ENCODE measurements at regions not wholly inside any gene's neighbourhood (a gene's known extent, or its start where the extent isn't known, plus 50 kb on each side); places are given as distances from the start of the nearest gene placed in this dataset.
"Not testable (repeated sequence)": the region's sequence is repeated elsewhere in the genome, so short reads cannot be mapped to it uniquely, and the experiment has no call there.

DNA sequence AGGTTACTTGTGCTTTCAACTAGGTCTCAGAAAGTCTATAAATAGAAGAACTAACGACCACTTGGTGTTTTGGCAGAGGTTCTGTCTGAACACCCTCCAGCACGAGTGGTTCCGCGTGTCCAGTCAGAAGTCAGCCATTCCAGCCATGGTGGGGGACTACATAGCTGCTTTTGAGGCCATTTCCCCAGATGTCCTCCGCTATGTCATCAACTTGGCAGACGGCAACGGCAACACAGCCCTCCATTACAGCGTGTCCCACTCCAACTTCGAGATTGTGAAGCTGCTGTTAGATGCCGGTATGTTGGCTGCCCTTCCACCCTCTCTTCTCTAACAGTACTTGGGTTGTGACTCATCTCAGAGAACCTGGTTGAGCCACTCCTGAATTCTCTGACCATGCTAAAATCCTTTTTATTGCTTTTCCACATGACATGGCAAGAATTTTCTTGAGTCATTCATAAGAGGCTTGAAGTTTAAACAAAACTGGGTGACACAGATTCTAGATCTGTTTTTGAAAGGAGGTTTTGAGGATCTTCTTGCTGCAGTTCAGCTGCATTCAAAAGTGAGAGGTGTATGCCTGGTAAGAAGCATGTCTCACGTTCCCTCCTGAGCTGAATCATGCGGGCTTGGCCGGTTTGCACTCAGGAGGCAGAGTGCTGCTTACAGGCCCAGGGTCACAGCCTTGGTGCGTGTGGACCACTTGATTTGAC is 103.1 kb upstream of the DMRT1 start:
- no peak for DNase-seq (ENCODE audit: low read depth in 4 of 4, low spot score in 3 of 4)

DNA sequence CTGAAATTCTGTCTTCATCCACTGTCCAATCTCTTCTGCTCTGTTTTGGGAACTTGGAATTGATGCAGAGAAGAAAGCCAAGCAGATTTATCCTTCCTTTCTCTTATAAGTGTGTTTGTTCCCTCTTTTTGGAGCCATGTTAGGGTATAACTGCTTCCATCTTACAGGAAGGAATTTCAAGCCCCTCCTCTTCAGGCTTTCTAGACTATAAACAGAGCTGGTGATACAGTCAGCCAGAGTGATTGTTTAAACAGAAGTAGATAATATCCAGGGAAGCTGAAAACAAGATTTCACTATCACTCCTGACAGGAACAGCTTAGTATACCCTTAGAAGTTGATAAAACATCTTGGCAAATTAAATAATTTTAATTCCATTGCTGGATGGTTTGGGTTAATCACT is 102.1 kb upstream of the DMRT1 start:
- DNase-seq (ENCODE audit: low read depth in 4 of 4, low spot score in 3 of 4), result no peak

DNA sequence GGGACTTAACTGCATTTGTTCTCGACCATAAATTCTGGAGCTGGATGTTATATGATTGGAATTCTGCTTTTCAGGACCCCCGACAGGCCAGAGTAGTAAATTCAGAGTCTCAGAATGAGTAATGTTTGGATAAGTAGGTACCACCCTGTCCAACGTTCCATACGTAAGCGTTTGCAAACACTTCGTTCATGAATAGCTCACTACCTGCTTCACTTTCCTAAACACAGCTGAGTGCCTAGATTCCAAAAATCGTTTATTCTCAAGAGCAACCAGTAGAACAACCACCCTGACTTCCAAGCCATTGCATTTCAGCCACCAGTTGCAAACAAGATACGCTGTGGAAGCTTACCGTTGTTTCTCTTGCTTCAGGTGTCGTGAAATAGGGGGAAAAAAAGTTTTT is 101.3 kb upstream of the DMRT1 start:
- no peak for DNase-seq (ENCODE audit: low read depth in 4 of 4, low spot score in 3 of 4)

DNA sequence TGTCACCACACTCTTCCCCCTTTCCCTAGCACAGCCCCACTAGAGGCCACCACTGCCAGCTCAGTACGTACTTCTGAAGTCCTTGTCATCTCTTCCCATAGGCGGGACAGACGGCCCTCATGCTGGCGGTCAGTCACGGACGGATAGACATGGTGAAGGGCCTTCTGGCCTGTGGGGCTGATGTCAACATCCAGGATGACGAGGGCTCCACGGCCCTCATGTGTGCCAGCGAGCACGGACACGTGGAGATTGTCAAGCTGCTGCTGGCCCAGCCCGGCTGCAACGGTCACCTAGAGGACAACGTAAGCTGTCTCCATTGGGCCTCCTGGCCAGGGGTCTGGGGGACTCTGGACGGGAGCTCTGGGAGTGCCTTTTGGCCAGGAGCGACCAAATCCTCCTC is 99.4 kb upstream of the DMRT1 start:
- no peak for DNase-seq (ENCODE audit: low read depth in 4 of 4, low spot score in 3 of 4)

DNA sequence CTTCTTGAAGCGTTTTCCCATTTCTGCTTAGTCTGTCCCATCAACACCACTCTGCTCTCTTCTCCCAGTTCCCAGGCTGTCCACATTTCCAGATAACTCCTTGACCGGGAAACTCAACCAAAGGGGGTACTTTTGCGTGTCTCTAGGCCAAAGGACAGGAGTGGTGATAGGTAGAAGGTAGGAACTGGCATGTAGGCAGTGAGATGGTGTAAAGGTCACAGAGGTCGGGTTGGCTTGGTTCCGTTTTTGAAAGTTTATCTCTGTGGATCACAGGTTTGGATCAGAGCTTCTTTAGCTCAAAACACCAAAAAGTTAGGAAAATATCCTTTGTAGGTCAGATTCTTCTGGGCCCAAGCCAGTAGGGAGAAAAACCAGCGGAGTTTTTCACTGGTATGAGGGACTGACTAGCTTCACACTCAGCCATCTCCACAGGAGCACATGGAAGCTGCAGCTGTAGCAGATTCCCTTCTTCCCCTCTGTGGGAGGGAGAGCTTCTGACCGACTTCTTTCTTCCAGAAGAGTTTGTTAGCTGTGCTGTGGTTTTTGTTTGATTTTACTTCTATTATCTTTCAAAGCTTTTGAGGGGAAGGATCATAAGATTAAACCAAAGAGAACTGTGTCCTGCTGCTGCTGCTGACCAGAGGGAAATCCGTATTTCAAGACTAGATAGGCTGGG is 98.4 kb upstream of the DMRT1 start:
- no peak for DNase-seq (ENCODE audit: low read depth in 4 of 4, low spot score in 3 of 4)

DNA sequence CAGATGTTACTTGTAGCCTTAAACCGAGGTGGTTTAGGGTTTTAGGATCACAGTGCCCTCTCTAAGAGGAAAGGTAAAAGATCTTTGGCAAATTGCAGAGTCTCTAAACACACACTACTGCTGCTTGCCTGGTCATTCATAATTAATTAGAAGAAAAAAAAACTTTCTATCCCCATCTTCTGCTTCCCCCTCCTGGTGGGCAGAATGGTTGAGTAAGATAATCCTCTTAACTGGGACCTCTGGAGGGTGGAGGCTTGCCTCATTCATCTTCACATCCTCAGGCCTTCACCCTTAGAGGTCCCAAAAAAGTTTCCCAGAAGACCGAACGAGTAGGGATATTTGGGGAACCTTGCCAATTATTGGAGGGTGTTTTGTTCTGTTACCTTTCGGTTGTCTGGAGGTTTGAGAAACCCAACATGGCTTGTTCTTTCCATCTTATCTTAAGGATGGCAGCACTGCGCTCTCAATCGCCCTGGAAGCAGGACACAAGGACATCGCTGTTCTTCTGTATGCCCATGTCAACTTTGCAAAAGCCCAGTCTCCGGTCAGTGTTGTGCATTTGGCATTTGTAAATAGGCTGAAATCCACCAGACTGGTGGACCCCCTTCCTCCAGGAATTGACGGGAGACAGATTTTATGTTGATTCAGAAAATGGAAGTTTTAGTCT is 97.3 kb upstream of the DMRT1 start:
- DNase-seq (ENCODE audit: low read depth in 4 of 4, low spot score in 3 of 4), result no peak

DNA sequence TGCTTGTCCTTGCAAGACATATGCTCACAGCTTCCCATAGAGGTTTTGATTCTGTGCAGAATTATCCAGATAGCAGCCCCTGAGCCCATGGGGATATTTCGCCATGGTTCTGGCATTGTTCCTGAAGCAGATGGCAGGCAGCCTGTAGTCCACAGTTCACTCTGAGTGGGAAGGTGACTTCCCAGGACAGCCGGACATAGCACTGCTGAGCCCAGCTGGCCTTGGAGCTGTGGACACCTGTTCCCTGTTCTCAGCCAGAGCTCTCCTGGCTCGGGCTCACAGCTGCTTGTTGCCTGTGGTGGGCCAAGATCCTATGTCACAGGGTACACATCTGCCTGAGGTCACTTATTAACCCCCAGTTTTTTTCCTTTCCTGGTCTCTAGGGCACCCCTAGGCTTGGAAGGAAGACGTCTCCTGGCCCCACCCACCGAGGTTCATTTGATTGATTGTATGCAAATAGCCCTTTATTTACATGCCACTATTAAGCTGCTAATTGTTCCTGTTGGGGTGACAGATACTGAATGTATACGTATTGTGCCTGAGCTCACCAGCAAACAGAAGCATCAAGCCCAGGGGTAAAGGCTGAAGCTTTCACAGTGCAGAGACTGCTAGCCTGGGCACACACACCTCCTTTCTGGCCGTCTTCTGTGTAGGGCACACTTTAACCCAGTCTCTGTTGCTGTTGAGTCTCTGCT is 96.6 kb upstream of the DMRT1 start:
- DNase-seq (ENCODE audit: low read depth in 4 of 4, low spot score in 3 of 4), result no peak

DNA sequence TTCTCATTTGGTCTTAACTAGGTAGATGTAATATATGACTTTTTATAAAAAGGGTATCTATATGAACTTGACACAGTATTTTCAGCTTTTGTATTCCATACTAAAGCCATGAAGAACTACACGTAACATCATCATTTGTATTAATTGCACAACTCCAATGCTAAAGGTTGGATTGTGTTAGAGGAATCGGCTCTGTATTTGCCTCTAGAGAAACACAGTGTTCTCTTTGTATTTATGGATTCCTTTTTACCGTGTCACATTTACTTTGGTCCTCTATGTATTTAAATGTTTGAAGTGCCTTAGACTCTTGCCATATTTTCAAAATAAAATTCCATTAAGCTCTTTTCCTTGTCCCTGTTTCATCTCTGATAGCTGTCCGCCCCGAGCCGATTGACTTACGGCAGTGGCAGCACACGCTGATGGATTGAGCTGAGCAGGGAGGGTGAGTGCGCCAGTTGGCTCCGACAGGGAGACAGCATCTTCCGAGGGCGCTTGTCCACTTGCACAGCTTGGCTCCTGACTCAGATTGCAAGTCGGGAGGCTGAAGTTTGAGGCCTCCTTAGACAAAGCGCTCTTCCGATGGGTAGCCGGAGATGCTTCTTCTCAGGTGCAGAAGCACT is 95.6 kb upstream of the DMRT1 start:
- no peak for DNase-seq (ENCODE audit: low read depth in 4 of 4, low spot score in 3 of 4)

DNA sequence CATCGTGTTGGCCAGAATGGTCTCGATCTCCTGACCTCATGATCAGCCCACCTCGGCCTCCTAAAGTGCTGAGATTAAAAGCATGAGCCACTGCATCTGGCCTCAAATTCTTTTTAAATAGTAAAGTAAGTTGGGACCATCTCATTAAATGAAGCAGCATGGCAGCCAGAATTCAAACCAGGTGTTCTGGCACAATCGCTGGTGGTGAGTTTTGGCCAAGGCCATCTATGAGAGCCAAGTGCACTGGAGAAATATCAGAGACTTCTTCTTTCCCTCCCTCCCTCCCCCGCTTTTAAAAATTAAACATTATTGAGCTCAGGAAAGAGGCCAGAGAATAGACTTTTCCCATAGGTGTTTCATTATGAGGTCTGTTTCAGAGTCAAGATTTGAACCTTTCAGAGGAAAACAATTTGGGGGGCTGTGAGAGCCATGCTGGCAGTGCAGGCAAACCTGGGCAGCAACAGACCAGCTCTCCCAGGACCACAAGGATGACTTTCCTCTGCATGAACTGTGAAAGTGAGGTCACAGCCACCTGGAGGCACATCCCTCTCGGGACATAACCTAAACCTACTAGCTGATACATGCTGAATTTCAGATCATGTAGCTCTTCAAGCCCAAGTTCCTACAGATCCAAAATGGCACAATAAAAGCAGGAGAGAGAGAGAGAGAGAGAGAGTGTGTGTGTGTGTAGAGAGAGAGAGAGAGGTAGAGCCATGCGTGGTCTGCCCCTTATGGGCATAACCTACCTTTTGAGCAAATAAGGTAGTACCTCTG is 94.6 kb upstream of the DMRT1 start:
- no peak for DNase-seq (ENCODE audit: low read depth in 4 of 4, low spot score in 3 of 4)

DNA sequence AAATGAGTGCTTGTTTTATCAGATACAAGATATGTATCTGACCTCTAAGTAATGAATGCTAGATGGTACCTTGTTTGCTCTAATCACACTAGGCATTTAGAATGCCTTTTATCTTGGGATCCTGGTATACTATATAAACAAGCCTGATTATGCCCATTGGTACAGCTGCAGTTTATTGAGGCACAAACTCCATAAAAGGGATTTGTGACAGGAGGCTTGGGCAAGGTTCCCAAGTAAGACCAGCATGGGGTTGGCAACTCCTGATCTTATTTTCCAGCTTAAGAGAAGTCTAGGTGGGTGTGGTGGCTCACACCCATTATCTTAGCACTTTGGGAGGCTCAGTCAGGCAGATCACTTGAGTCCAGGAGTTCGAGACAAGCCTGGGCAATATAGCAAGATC is 93.9 kb upstream of the DMRT1 start:
- DNase-seq (ENCODE audit: low read depth in 4 of 4, low spot score in 3 of 4), result no peak

DNA sequence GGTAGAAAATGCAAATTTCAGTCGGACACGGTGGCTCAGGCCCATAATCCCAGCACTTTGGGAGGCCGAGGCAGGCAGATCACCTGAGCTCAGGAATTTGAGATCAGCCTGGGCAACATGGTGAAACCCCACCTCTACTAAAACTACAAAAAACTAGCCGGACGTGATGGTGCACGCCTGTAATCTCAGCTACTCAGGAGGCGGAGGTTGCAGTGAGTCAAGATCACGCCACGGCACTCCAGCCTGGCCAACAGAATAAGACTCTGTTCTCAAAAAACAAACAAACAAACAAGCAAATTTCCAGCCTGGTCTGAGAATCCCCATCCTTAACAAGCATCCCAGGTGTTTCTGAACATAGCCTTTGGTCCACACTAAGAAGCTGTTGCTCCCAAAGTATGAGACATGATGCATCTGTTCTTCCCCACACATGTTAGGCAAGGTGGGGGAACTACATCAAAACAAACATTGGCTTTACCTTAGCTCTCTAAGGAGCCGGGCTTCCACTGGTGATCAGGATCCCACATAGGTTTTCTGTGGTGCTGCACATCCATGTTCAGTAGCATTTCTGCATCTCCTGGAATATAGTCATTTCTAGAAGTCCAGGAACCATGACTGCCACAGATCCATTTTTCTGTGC is 92.5 kb upstream of the DMRT1 start:
- no peak for DNase-seq (ENCODE audit: low read depth in 4 of 4, low spot score in 3 of 4)

DNA sequence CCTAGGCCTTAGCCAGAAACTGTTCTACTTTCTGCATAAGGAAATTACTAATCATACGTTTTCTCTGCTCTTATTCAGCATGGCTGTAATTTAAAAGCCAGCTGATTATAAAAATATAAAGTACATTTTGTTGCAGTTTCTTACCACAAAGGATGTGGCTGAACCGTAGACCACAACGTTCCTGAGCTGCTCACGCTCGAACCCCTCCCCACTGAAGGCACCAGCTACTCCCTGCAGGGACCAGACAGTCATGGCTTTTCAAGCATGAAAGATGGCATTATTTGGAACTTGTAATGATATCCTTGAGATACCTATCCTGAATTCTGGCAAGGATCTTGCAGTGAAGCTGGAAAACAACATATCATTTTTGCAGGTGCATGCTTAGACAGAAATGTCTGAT is 91.8 kb upstream of the DMRT1 start:
- no peak for DNase-seq (ENCODE audit: low read depth in 4 of 4, low spot score in 3 of 4)

DNA sequence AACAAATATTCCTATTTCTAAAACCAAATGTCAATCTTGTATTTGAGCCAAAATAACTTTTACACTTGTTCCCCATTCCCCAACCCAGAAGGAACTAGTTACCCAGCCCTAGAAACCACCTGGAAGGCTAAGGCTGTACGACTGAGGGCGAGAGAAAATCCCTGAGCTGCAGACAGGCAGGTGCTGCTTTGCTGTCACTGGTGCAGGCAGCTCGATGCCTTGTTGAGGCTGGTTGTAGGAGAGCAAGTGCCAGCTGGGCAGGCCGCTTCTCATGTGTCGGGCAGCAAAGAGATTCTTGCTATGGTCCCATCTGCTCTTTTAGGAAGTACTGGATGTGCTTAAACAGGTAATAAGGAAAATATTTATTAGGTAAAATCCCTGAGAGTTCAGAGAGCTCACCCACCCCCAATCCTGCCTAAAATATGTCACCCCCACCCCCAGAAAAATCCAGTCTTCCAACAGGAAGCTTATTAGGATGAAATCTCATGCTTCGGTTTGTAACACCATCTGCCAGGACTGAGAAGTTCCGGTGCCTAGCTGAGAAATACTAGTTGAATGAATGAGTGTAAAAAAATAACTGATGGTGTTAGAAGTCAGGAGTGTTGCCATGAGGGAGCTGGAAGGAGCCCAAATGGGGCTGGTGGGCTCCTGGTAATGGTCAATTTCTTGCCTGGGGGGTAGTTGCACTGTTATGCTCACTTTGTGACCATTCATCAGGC is 91.1 kb upstream of the DMRT1 start:
- DNase-seq (ENCODE audit: low read depth in 4 of 4, low spot score in 3 of 4), result no peak

DNA sequence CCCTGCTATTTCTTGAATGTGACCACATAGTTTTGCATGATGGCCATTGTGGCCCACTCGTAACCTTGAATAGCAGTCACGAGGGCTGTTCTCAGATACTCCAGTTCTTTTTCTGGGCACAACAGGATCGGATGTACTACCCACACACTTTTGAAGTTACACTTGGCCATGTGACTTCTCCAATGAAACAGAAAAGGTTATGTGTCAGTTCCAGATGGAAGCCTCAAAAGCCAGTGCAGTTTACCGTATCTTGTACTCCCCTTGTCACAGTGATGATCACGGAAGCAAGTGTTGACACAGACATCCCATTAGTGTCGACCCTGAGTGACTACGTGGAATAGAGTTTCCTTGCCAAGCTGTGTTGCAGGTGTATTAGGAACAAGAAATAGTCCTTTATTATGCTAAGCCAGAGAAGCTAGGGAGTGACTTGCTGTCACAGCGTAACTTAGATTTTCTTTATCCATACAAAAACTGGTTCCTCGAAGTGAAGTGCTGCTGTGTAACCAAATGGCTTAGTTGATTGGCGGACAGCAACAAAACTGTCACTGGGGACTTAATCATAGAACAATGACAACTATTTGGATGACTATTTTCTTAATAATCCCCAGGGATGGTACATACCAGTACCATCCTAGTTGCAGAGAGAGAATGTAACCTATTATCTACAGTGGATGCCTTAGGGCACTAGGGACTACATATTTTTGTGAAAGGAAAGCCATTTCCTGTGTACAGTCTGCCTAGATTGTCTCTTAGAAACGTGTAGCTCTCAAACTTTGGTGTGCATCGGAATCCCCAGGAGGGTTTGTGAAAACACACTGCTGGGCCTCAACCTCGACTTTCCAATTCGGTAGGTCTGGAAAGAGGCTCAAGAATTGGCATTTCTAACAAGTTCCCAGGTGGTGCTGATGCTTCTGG is 90.1 kb upstream of the DMRT1 start:
- DNase-seq (ENCODE audit: low read depth in 4 of 4, low spot score in 3 of 4), result no peak

DNA sequence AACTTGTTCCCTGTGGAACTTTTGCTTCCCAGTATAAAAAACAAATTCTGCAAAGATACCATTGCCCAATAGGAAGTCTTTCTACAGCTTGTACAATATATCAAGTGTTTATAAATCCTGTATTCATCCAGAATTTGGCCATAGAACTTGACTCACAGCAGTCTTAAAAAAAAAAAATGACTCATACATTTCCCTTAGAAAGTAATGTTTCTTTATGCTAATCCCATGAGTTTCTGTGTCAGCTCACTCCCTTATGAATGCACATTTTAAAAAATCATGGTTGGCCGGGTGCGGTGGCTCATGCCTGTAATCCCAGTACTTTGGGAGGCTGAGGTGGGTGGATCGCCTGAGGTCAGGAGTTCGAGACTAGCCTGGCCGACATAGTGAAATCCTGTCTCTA is 89.3 kb upstream of the DMRT1 start:
- DNase-seq (ENCODE audit: low read depth in 4 of 4, low spot score in 3 of 4), result no peak

DNA sequence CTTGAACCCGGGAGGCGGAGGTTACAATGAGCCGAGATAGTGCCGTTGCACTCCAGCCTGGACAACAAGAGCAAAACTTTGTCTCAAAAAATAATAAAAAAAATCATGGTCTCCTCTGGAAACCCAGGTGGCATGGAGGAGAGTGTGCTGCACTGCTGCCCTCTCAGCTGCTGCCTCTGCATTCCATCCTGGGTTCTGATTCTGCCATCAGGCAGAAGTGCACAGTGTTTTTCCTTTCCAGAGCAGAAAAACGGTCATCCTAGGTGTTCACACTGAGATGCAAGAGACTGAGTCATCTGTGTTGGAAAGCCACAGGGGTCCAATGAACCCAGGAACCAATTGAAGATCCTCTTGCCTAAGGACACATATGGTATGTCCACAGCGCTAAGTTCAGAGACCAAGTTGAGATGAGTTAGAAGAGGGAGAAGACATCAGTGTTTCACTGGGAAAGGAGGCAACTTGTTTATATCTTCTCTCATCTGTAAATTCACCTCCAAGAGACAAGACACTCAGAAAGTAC is 88.8 kb upstream of the DMRT1 start:
- no peak for DNase-seq (ENCODE audit: low read depth in 4 of 4, low spot score in 3 of 4)

DNA sequence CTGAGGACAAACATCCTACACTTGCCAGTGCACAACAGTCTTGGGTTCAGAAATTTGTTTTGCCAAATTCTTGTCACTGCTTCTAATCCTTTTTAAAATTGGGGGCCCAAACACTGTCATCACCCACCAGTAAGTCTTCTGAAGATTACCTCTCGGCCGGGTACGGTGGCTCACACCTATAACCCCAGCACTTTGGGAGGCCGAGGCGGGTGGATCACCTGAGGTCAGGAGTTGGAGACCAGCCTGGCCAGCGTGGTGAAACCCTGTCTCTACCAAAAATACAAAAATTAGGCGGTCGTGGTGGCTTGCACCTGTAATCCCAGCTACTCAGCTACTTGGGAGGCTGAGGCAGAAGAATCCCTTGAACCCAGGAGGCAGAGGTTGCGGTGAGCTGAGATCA is 87.8 kb upstream of the DMRT1 start:
- not testable (repeated sequence) for DNase-seq (ENCODE audit: low read depth in 4 of 4, low spot score in 3 of 4)
